KG1 (cell line): ENCODE measurements at regions not wholly inside any gene's neighbourhood (a gene's known extent, or its start where the extent isn't known, plus 50 kb on each side); places are given as distances from the start of the nearest gene placed in this dataset.

Source experiments
- DNase-seq: peaks from one replicate; lab custom pipeline; 2025; lab: John Stamatoyannopoulos, UW

- DNase-seq = no peak
These were observed 543.7 kb upstream of the ADAMTS9 start for GRCh38 chr3:65231544-65231943.

DNA sequence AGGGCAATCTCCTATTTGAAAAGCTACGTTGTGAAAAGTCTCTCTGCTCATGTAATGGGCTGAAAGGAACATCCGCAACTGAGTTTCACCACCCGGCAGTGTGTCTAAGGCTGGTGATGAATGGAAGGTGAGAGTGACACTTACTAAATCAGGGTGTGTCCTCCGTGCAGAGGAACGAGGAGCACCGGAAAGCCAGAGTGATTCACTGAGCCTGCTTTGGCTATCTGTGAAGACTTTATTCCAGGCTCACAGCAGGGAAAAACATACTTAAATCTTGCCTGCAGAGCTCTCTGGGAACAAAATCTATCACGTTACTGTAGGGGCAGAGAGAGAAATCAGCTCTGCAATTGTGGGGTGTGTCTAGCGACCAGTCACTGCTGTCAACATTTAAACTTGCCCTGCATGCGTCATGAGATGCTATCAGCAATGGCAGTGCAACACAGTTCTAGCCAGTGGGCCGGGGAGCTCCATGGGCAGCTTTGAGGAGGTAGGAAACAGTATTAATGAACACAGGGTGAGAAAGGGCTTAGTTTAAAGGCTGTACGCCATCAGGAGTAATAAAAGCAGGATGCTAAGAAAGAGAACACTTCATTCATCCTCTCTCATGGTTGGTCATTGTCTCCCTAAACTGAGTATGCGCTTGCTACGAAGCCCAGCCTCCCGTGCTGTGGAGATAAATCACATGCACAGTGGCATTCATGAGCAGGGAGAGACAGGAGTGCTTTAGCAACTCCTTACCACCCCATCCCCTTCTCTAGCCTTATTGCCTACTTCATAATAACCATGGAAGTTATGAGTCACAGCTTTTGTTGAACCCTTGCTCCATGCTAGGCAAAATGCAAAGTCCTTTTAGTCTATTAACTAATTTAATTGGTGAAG, 542.7 kb upstream of the ADAMTS9 start:
- no peak for DNase-seq

GRCh38 chr3:65226287-65226686, 538.5 kb upstream of the ADAMTS9 start:
- DNase-seq = no peak

DNA sequence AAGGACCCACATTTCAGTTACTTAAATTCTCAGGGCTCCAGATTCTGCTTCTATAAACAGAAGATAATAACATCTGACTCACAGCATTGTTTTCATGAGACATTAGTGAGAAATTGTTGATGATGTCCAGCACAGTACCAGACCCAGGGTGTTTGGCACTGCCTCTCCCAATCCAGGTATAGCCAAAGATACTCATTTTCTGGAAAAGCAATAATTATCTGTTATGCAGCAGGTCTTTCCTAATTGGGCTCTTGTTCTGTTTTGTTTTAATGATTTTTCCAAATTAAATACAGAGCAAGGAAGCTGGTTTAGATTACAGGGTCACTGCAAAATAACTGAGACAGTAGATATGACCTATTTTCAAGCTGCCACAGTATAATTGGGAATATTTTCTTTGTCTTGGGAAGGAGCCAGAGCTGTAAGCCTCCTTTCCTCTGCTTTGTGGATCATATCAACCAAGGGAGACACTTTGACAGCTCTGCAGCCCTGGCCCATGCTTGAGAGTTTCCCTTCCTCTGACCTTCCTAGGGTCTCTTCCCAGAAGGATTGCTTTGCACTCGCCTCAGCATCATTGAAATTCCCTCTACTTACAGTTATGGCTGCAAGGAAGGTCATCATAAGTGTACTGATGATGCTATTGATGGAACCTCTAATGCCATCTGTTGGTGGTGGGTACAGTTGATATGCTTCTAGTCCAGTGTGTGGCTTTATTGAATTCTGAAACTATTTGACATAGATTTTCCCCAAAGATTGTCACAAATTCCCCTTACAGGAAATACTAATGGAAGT, 522.4 kb upstream of the ADAMTS9 start:
- DNase-seq = no peak

DNA sequence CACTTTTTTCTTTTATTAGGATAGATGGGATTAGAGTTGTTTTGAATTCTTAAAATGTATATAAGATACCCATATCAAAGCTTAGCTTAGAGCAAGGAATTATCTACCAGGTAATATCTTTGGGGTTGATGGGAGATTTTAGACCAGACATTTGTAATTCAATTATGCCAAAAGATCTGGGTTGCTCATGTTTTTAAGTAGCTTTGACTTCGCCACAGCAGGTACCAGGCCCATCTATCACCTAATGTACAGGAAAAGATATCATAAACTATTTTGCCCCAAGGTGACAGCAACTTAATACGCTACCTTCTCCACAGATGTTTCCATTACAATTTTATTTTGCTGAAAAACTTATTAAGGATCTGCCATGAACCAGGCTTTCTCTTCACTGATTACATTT, 514.6 kb upstream of the ADAMTS9 start:
- DNase-seq = no peak

DNA sequence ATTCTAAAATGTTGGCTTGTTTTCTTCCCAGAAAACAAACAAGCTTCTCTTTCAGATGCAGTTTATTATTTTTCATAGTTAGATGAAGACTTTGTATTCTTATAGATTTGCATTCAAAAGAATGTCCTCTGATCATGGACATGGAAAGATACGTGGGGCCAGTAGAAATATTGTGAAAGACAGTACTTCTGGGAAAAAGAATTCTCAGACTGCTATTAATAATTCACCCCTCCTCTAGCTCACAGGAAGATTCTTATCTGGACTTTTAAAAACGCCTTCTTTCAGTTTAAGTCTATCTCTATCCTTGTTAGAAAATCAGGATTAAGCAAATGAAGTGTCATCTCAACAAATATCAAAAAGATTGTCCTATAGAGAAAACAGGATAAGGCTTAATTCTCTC, 514.1 kb upstream of the ADAMTS9 start:
- DNase-seq = no peak

- no peak for DNase-seq
These were observed 512.6 kb upstream of the ADAMTS9 start for GRCh38 chr3:65200310-65200970.

- DNase-seq = no peak
These were observed 508.9 kb upstream of the ADAMTS9 start for GRCh38 chr3:65196663-65197062.

DNA sequence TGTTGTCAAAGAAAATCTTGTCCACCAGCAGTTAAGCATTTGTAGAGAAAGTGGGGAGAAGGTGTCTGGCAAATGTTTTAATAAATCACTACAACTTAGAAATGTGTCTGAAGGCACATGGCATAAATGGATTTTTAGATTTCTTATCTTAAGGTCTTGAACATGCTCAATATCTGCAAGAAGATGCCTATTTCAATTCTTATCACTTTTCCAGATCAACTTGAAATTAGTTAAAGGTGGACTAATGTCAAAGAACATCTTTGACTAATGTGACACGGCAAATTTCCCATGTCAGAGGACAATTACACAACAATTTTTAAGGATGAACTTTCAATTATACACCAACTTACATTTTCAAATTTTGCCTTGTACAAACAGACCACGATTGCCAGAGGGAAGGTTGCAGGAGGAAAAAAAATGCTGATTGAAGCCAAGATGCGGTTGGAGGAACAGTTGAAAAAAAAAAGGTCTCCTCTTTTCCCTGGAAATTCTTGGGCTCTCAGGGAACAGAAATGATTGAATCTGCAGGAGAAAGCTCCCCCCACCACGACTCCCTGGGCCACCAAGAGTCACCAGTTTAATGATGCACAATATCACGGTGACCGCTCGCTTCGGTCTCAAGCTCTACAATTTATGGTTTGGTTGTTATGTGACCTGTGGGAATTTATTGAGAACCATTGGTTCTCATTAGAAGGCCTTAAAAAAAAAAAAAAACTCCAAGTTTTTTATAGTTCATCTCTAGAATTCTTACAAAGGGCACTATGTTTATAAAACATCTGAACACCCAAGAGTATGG, 507.6 kb upstream of the ADAMTS9 start:
- no peak for DNase-seq

DNA sequence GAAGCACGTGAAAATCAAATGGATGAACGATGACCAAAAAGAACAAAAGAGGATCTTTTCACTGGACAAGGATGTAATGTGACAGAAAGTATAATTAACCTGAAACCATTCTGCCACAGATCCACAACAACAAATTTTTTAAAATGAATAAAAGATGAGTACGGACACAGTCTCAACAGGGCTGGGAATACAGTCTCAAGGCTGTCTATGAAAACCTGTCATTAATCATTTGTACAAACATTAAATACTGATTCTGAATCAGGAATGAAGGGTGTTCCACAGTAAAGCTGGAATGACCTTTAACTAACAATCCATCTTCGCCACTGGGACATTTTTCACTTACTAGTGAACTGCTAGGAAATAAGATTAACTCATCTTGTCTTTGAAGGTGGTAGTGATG, 506.9 kb upstream of the ADAMTS9 start:
- DNase-seq = no peak

DNA sequence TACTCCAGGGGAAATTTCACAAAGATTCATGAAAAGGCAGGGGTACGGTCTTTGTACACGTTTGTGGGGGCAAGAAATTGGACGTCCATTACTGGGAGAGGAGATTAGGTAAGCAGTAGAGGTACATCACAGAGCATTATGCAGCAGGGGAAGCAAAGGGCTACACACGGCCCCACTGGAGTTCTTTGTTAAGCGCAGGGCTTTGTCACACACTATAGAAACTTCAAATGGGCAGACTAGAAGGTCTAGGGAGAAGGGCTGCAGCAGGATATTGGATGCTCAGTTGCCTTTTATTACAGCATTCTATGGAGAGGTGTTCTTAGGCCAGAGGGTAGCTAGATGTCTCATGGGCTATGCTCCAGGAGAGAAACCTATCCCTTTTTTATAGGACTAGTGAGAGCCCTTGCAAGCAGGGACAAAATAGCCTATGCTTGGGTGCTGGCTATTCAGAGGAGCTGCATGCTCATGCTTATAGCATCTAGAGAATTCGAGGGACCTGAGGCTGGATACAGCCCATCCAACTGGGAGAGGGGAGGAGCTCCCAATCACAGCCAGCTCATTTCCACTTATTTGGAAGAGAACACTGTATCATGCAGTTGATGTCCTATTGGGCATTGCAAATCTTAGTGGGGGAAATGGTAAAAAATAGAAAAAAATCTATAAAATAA, 506.4 kb upstream of the ADAMTS9 start:
- no peak for DNase-seq

- no peak for DNase-seq
These were observed 505.7 kb upstream of the ADAMTS9 start for GRCh38 chr3:65193531-65193930.

GRCh38 chr3:65190111-65190510, 502.3 kb upstream of the ADAMTS9 start:
- no peak for DNase-seq

- no peak for DNase-seq
These were observed 498.5 kb upstream of the ADAMTS9 start for GRCh38 chr3:65186268-65186667.

GRCh38 chr3:65182682-65183081, 494.9 kb upstream of the ADAMTS9 start:
- DNase-seq = no peak

GRCh38 chr3:65182085-65182484, 494.3 kb upstream of the ADAMTS9 start:
- DNase-seq = no peak

GRCh38 chr3:65181391-65181871, 493.6 kb upstream of the ADAMTS9 start:
- DNase-seq = no peak

DNA sequence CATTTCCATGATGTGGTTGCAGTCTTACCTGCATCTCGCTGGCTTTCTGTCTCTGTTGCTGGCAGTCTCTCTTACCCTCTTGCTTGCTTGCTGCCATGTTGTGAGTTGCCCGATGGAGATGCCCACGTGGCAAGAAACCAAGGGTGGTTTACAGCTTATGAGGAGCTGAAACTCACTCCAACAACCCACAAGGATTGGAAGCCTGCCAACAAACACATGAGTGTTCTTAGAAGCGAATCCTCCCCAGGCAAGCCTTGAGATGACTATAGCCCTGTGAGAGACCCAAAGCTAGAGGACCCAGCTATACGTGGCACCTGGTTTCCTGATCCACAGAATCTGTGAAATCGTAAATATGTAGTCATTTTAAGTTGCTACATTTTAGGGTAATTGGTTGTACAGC, 490.9 kb upstream of the ADAMTS9 start:
- DNase-seq = no peak

GRCh38 chr3:65177960-65178376, 490.2 kb upstream of the ADAMTS9 start:
- DNase-seq = no peak

DNA sequence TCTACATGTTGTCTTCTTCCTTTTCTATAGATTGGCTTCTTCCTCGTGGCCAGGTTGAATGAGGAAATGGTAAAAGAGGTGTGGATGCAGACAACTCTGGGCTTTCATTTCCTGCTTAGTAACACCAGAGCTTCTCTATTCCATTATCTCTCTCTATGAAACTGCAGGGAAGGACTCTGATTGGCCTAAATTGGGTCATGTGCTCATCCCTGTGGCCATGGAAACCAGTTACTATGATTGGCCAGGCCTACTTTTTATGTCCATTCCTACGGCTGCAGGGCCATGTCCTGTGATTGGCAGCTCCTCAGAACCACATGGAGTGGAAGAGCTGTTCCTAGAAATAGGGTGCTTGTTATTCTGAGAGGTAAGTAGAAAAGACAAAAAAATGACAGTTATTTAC, 486.9 kb upstream of the ADAMTS9 start:
- DNase-seq = no peak

GRCh38 chr3:65173841-65174240, 486.0 kb upstream of the ADAMTS9 start:
- DNase-seq = no peak
